ENCODE measurements at regions not wholly inside any gene's neighbourhood (a gene's known extent, or its start where the extent isn't known, plus 50 kb on each side); places are given as distances from the start of the nearest gene placed in this dataset.

DNA sequence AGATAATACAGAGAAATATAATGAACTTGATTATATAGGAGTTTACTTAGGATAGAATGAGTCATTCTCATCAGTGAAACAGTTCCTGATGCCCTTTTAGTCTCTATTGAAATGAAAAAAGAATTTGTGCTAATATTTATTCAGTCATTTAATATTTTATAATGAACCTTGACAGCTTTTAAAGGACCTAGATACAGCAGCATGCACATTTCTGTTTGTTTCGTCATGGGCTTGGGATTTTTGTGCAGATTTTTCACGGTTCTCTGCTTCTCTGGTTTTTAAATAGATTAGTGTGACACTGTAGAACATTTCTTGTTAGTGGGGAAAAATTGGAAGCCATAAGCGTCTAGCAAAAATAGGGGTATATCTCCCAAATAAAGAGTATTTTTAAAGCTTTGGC, 60.7 kb downstream of the NABP1 start:
- TF ChIP-seq, protein P1, sequence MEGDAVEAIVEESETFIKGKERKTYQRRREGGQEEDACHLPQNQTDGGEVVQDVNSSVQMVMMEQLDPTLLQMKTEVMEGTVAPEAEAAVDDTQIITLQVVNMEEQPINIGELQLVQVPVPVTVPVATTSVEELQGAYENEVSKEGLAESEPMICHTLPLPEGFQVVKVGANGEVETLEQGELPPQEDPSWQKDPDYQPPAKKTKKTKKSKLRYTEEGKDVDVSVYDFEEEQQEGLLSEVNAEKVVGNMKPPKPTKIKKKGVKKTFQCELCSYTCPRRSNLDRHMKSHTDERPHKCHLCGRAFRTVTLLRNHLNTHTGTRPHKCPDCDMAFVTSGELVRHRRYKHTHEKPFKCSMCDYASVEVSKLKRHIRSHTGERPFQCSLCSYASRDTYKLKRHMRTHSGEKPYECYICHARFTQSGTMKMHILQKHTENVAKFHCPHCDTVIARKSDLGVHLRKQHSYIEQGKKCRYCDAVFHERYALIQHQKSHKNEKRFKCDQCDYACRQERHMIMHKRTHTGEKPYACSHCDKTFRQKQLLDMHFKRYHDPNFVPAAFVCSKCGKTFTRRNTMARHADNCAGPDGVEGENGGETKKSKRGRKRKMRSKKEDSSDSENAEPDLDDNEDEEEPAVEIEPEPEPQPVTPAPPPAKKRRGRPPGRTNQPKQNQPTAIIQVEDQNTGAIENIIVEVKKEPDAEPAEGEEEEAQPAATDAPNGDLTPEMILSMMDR (conservative IDR thresholded peaks at IDR 0.05; ENCODE audit: low read length): no peak
- no peak for TF ChIP-seq EZH2phosphoT487 (IDR thresholded peaks at IDR 0.05; ENCODE audit: borderline replicate concordance, low read depth, low read length)
